ENCODE measurements at regions not wholly inside any gene's neighbourhood (a gene's known extent, or its start where the extent isn't known, plus 50 kb on each side); places are given as distances from the start of the nearest gene placed in this dataset.

- DNase-seq (ENCODE audit: low read depth, low spot score) = no peak
- in situ Hi-C loops (cut with HindIII; ENCODE audit: low pct_unique_long_range_greater_than_20kb, low sequenced_read_pairs) = no loop called here
Measured at GRCh38 chr2:162916286-162916801, 77.8 kb upstream of the KCNH7 start.

GRCh38 chr2:162915858-162916257 lies 77.3 kb upstream of the KCNH7 start:
- in situ Hi-C loops (cut with HindIII; ENCODE audit: low pct_unique_long_range_greater_than_20kb, low sequenced_read_pairs) = no loop called here
- no peak for DNase-seq (ENCODE audit: low read depth, low spot score)

- in situ Hi-C loops (cut with HindIII; ENCODE audit: low pct_unique_long_range_greater_than_20kb, low sequenced_read_pairs) = no loop called here
- no peak for DNase-seq (ENCODE audit: low read depth, low spot score)
Measured at GRCh38 chr2:162914161-162914560, 75.6 kb upstream of the KCNH7 start.

- in situ Hi-C loops (cut with HindIII; ENCODE audit: low pct_unique_long_range_greater_than_20kb, low sequenced_read_pairs) = no loop called here
- DNase-seq (ENCODE audit: low read depth, low spot score) = no peak
Measured at GRCh38 chr2:162912787-162913186, 74.2 kb upstream of the KCNH7 start.

- in situ Hi-C loops (cut with HindIII; ENCODE audit: low pct_unique_long_range_greater_than_20kb, low sequenced_read_pairs) = no loop called here
Measured at GRCh38 chr2:162908567-162908966, 70.0 kb upstream of the KCNH7 start.

GRCh38 chr2:162890690-162891311 lies 52.2 kb upstream of the KCNH7 start:
- in situ Hi-C loops (cut with HindIII; ENCODE audit: low pct_unique_long_range_greater_than_20kb, low sequenced_read_pairs) = no loop called here
- DNase-seq (ENCODE audit: low read depth, low spot score) = peak; percentile 89

More at GRCh38 chr2:162908567-162908966, 70.0 kb upstream of the KCNH7 start:
- no peak for DNase-seq (ENCODE audit: low read depth, low spot score)

- in situ Hi-C loops (cut with HindIII; ENCODE audit: low pct_unique_long_range_greater_than_20kb, low sequenced_read_pairs) = no loop called here
Measured at GRCh38 chr2:162888652-162889051, 50.1 kb upstream of the KCNH7 start.

More at GRCh38 chr2:162888652-162889051, 50.1 kb upstream of the KCNH7 start:
- no peak for DNase-seq (ENCODE audit: low read depth, low spot score)

Small RNA genes in the stretch of these regions (small RNA-seq; reads per million reads assigned to genes)
- 0 reads per million in 2 experiments for gene RNU6-627P

Data from SK-MEL-5 (cell line).